ENCODE measurements at regions not wholly inside any gene's neighbourhood (a gene's known extent, or its start where the extent isn't known, plus 50 kb on each side); places are given as distances from the start of the nearest gene placed in this dataset.
"Not testable (repeated sequence)": the region's sequence is repeated elsewhere in the genome, so short reads cannot be mapped to it uniquely, and the experiment has no call there.

DNA sequence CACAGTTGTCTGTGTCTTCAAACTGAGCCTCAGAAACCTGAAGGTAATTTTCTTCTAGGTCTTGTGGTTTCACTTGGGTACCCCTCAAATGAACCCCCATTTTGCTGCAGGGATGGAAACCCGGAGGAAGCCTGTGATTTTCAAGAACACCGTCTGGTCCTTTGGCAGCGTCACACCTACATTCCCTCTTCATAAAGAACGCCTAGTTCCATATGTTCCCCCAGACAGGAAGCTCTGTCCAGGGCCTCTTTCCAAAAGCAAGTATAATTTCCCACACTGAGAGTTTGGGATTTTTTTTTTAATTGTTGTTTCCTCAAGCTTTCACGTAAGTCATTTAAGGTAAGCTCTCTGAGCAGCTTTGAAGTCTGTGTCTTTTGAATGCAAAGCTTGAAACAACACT lies 515.0 kb downstream of the TMEM114 start:
- no peak for DNase-seq (ENCODE audit: low read depth)

DNA sequence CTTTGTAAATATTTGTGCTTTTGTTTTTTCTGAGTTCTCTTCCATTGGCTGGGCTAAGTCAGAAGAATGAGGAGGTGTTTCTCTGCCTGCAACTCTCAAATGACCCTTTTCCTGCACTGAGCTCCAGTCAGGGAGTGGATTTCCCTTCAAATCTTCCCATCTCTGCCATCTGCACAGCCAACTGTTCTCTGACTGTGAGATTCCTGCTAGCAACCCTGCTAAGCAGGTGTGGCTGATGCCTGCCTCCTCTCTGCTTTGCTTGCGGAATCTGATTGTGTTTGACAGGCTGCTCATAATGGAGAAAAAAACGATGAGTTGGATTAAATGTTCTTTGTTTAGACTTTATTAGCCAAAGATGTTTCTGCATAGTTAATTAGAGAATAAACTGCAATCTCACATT lies 519.8 kb downstream of the TMEM114 start:
- DNase-seq (ENCODE audit: low read depth) = no peak

- DNase-seq (ENCODE audit: low read depth) = not testable (repeated sequence)
These were observed 522.1 kb downstream of the TMEM114 start for GRCh38 chr16:8068225-8068624.

- peak; percentile 33 for DNase-seq (ENCODE audit: low read depth)
These were observed 527.2 kb downstream of the TMEM114 start for GRCh38 chr16:8063159-8063558.

GRCh38 chr16:8062677-8063076 lies 527.6 kb downstream of the TMEM114 start:
- DNase-seq (ENCODE audit: low read depth) = no peak

DNA sequence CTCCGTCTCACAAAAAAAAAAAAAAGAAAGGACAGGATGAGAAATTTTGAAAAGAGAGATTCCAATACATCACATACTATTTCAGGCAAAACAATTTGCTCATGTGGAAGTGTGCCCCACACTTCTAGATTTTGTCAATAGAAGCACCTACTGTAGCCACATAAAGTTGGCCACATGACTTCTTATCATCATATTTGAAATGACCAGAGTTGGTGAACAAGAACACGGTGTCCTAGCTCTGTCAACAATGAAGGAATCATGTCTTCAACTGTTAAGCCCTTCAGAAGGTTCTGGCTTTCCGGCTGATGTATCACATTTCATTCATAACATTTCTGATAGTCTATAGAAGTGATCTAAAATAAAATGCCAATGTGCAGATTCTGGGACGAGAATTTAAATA lies 534.5 kb downstream of the TMEM114 start:
- DNase-seq (ENCODE audit: low read depth) = no peak

DNA sequence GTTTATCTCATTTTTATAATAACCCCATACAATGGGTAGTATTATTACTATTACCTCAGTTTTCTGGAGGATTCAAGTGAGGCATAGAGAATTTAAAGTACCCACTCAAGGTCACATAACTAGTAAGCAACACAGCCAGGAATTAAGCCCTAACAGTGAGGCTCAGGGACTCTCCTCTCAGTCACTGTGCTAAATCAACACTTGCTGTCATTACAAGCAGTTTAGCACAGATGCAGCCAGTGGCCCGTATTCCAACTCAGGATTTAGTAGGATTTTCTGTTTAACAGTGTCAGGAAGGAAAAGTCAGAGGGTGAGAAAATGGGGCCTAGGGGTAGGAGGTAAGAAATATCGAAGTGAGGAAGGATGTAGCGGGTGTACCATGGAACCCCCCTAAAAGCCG lies 536.9 kb downstream of the TMEM114 start:
- DNase-seq (ENCODE audit: low read depth) = no peak

DNA sequence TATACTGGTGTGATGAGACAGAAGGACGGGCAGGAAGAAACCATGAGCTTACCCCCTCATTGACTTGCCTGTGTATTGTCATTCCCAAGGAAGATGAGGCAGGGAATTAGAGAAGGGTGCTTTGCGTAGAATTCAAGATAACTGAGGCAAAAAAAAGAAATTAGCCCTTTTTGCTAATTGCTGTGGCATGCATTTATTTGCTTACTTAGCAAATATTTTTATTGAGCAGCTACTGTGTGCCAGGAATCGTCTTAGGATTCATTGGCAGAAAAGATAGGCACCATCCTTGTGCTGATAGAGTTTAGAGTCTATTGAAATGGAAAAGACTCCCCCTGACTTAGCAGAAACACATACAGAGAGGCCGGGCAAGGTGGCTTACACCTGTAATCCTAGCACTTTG lies 541.9 kb downstream of the TMEM114 start:
- no peak for DNase-seq (ENCODE audit: low read depth)

GRCh38 chr16:8047736-8048135 lies 542.6 kb downstream of the TMEM114 start:
- no peak for DNase-seq (ENCODE audit: low read depth)

GRCh38 chr16:8044796-8045195 lies 545.5 kb downstream of the TMEM114 start:
- peak; percentile 95 for DNase-seq (ENCODE audit: low read depth)

GRCh38 chr16:8032406-8032805 lies 557.9 kb downstream of the TMEM114 start:
- DNase-seq (ENCODE audit: low read depth) = no peak

GRCh38 chr16:8030004-8030403 lies 560.3 kb downstream of the TMEM114 start:
- DNase-seq (ENCODE audit: low read depth) = not testable (repeated sequence)

GRCh38 chr16:8026450-8026849 lies 563.9 kb downstream of the TMEM114 start:
- peak; percentile 5 for DNase-seq (ENCODE audit: low read depth)

- no peak for DNase-seq (ENCODE audit: low read depth)
These were observed 567.0 kb downstream of the TMEM114 start for GRCh38 chr16:8023326-8023725.

GRCh38 chr16:8005096-8005860 lies 585.0 kb downstream of the TMEM114 start:
- no peak for DNase-seq (ENCODE audit: low read depth)

- peak; percentile 52 for DNase-seq (ENCODE audit: low read depth)
These were observed 591.4 kb downstream of the TMEM114 start for GRCh38 chr16:7998789-7999453.

GRCh38 chr16:7997966-7998365 lies 592.3 kb downstream of the TMEM114 start:
- peak; percentile 68 for DNase-seq (ENCODE audit: low read depth)

DNA sequence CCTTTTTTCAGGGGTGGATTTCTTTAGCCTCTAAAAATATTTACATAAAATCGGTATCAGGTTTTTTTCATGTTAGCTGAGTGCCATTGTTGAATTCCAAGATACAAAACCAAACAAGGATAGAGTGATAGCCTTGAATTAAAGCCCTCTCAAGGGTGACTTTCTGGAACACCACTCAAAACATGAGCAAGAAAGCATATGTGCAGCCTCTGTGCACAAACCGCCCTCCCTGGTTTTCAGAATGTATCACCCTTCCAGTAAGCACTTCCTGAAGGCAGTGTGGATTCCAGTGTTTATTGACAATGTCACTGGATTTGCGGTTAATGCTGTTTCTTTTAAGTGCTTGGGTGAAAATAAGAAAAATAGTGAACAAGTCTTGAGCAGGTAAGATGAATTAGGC lies 597.7 kb downstream of the TMEM114 start:
- peak; percentile 72 for DNase-seq (ENCODE audit: low read depth)

DNA sequence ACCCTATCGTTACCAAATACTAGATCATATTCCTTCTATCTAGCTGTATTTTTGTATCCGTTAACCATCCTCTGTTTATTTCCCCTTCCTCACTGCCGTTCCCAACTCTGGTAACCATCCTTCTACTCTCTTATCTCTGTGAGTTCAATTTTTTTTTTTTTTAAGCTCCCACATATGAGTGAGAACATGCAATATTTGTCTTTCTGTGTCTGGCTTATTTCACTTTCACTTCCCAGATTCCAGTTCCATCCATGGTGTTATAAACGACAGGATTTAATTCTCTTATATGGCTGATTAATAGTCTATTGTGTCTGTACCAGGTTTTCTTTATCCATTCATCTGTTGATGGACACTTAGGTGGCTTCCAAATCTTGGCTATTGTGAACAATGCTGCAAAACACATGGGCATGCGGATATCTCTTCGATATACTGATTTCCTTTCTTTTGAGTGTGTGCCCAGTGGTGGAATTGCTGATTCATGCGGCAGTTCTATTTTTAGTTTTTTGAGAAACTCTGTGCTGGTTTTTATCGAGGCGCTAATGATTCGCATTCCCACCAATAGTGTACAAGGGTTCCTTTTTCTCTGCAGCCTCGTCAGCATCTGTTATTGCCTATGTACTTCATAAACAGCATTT lies 599.6 kb downstream of the TMEM114 start:
- DNase-seq (ENCODE audit: low read depth) = peak; percentile 80

GRCh38 chr16:7983676-7984075 lies 606.6 kb downstream of the TMEM114 start:
- DNase-seq (ENCODE audit: low read depth) = no peak

- DNase-seq (ENCODE audit: low read depth) = no peak
These were observed 610.2 kb downstream of the TMEM114 start for GRCh38 chr16:7980133-7980483.

- no peak for DNase-seq (ENCODE audit: low read depth)
These were observed 610.7 kb downstream of the TMEM114 start for GRCh38 chr16:7979448-7980132.
